WTC11 (cell line): ENCODE measurements at regions not wholly inside any gene's neighbourhood (a gene's known extent, or its start where the extent isn't known, plus 50 kb on each side); places are given as distances from the start of the nearest gene placed in this dataset.

Experiments used
- ATAC-seq: fragments of 200-7000 bp; cut with Tn5 transposase; 2 replicates; pipeline ENCODE4 v1.10.0; 2021; ENCODE audit warnings: mild to moderate bottlenecking, moderate library complexity
- CTCF ChIA-PET: fragments of 300-600 bp; sonication (Branson Sonifier 250); formaldehyde crosslinking; loops from one replicate; lab custom pipeline; 2021; ENCODE audit warnings: antibody characterized with exemption; lab: Charles Lee
- POLR2A ChIA-PET: fragments of 350-600 bp; sonication (Branson Sonifier 250); formaldehyde crosslinking; loops from one replicate; lab custom pipeline; 2021; ENCODE audit warnings: antibody characterized with exemption; lab: Charles Lee
- DNase-seq: peaks from one replicate; pipeline ENCODE4 v3.0.0; 2021; ENCODE audit warnings: low spot score
- H3K27ac Mint-ChIP-seq: 2 replicates; pipeline ENCODE4 v1.8.0; 2021; ENCODE audit warnings: mixed read lengths
- H3K27me3 Mint-ChIP-seq: 2 replicates; pipeline ENCODE4 v1.8.0; 2021; ENCODE audit warnings: low read depth, mild to moderate bottlenecking, moderate library complexity, mixed read lengths
- H3K36me3 Mint-ChIP-seq: 2 replicates; pipeline ENCODE4 v1.8.0; 2021; ENCODE audit warnings: mixed read lengths
- H3K4me1 Mint-ChIP-seq: 2 replicates; pipeline ENCODE4 v1.8.0; 2022; ENCODE audit warnings: mixed read lengths
- H3K4me3 Mint-ChIP-seq: 2 replicates; pipeline ENCODE4 v1.8.0; 2021; ENCODE audit warnings: mild to moderate bottlenecking, moderate library complexity, mixed read lengths
- H3K9me3 Mint-ChIP-seq: 2 replicates; pipeline ENCODE4 v1.8.0; 2021; ENCODE audit warnings: mixed read lengths
- ATF1 ChIP-seq: sonication (generic); formaldehyde crosslinking; IDR thresholded peaks from 2 replicates; pipeline ENCODE4 v1.8.1; 2023; ENCODE audit warnings: mild to moderate bottlenecking, moderate library complexity, missing genetic modification reagents
- ATF3 ChIP-seq: sonication (generic); formaldehyde crosslinking; conservative IDR thresholded peaks from 2 replicates; pipeline ENCODE4 v1.8.1; 2022; ENCODE audit warnings: mild to moderate bottlenecking, missing genetic modification reagents
- ELF4 ChIP-seq: sonication (generic); formaldehyde crosslinking; IDR thresholded peaks from 2 replicates; pipeline ENCODE4 v1.8.1; 2022; ENCODE audit warnings: low read depth, mild to moderate bottlenecking, moderate library complexity, missing genetic modification reagents
- GTF2I ChIP-seq: fragments of 250-450 bp; sonication (Bioruptor Pico); conservative IDR thresholded peaks from 2 replicates; pipeline ENCODE4 v1.4.0; 2021; ENCODE audit warnings: mild to moderate bottlenecking
- IRF1 ChIP-seq: sonication (generic); formaldehyde crosslinking; IDR thresholded peaks from 2 replicates; pipeline ENCODE4 v1.8.0; 2023; ENCODE audit warnings: missing genetic modification reagents
- IRF2 ChIP-seq: sonication (generic); formaldehyde crosslinking; IDR thresholded peaks from 2 replicates; pipeline ENCODE4 v1.8.0; 2022; ENCODE audit warnings: low read depth, missing genetic modification reagents, borderline replicate concordance
- NR3C1 ChIP-seq: sonication (generic); formaldehyde crosslinking; conservative IDR thresholded peaks from 2 replicates; pipeline ENCODE4 v1.8.1; 2023; ENCODE audit warnings: low read depth, mild to moderate bottlenecking, missing genetic modification reagents
- TEAD4 ChIP-seq: sonication (generic); formaldehyde crosslinking; IDR thresholded peaks from 2 replicates; pipeline ENCODE4 v1.8.0; 2022; ENCODE audit warnings: mild to moderate bottlenecking, missing genetic modification reagents
- ZMAT4 ChIP-seq: fragments of 250-450 bp; sonication (Bioruptor Pico); IDR thresholded peaks from 2 replicates; pipeline ENCODE4 v1.9.0; 2021; ENCODE audit warnings: mild to moderate bottlenecking
- ZNF219 ChIP-seq: sonication (generic); formaldehyde crosslinking; IDR thresholded peaks from 2 replicates; pipeline ENCODE4 v1.8.0; 2023; ENCODE audit warnings: missing genetic modification reagents, mild to moderate bottlenecking, borderline replicate concordance
- ZNF532 ChIP-seq: fragments of 250-450 bp; sonication (Bioruptor Pico); IDR thresholded peaks from 2 replicates; pipeline ENCODE4 v1.9.0; 2021; ENCODE audit warnings: mild to moderate bottlenecking, borderline replicate concordance
- TF ChIP-seq, protein P1 (sequence below): fragments of 250-450 bp; sonication (Bioruptor Pico); IDR thresholded peaks from 2 replicates; pipeline ENCODE4 v2.1.2; 2022; ENCODE audit warnings: mild to moderate bottlenecking, moderate library complexity
- TF ChIP-seq, protein P2 (sequence below): fragments of 200-600 bp; IDR thresholded peaks from 2 replicates; pipeline ENCODE4 v1.8.0; 2022; ENCODE audit warnings: antibody characterized with exemption
- TF ChIP-seq, protein P3 (sequence below): sonication (generic); formaldehyde crosslinking; IDR thresholded peaks from 2 replicates; pipeline ENCODE4 v1.8.0; 2023; ENCODE audit warnings: missing genetic modification reagents, mild to moderate bottlenecking, borderline replicate concordance
- TF ChIP-seq, protein P4 (sequence below): sonication (generic); formaldehyde crosslinking; IDR thresholded peaks from 2 replicates; pipeline ENCODE4 v1.8.1; 2022; ENCODE audit warnings: low read depth, mild to moderate bottlenecking, moderate library complexity, missing genetic modification reagents, borderline replicate concordance
- TF ChIP-seq, protein P5 (sequence below): sonication (generic); formaldehyde crosslinking; IDR thresholded peaks from 2 replicates; pipeline ENCODE4 v1.8.0; 2022; ENCODE audit warnings: mild to moderate bottlenecking, missing genetic modification reagents

- TF ChIP-seq, protein P1, sequence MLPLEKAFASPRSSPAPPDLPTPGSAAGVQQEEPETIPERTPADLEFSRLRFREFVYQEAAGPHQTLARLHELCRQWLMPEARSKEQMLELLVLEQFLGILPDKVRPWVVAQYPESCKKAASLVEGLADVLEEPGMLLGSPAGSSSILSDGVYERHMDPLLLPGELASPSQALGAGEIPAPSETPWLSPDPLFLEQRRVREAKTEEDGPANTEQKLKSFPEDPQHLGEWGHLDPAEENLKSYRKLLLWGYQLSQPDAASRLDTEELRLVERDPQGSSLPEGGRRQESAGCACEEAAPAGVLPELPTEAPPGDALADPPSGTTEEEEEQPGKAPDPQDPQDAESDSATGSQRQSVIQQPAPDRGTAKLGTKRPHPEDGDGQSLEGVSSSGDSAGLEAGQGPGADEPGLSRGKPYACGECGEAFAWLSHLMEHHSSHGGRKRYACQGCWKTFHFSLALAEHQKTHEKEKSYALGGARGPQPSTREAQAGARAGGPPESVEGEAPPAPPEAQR = no peak
- no peak for TF ChIP-seq ELF4 (CRISPR knock-in tag)
- TF ChIP-seq, all 79 proteins: peak for 4
Observed at GRCh38 chrY:19567051-19567921, 177.2 kb downstream of the KDM5D start (continued).

- CTCF ChIA-PET = no interaction called here
- DNase-seq (no peak), ATAC-seq (no peak)
- POLR2A ChIA-PET = no interaction called here
- H3K27me3 Mint-ChIP-seq = peaks cover 4% of the 10 kb centered on the region; the same call in 1 of the 2 replicates
- H3K4me3 Mint-ChIP-seq = no peak overlapping the region
- H3K36me3 Mint-ChIP-seq = no peaks in the 10 kb centered on the region; the same call in 1 of the 2 replicates
- H3K9me3 Mint-ChIP-seq = peaks cover 7% of the 10 kb centered on the region
- TF ChIP-seq, protein P2, sequence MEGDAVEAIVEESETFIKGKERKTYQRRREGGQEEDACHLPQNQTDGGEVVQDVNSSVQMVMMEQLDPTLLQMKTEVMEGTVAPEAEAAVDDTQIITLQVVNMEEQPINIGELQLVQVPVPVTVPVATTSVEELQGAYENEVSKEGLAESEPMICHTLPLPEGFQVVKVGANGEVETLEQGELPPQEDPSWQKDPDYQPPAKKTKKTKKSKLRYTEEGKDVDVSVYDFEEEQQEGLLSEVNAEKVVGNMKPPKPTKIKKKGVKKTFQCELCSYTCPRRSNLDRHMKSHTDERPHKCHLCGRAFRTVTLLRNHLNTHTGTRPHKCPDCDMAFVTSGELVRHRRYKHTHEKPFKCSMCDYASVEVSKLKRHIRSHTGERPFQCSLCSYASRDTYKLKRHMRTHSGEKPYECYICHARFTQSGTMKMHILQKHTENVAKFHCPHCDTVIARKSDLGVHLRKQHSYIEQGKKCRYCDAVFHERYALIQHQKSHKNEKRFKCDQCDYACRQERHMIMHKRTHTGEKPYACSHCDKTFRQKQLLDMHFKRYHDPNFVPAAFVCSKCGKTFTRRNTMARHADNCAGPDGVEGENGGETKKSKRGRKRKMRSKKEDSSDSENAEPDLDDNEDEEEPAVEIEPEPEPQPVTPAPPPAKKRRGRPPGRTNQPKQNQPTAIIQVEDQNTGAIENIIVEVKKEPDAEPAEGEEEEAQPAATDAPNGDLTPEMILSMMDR = no peak
- TF ChIP-seq, protein P3, sequence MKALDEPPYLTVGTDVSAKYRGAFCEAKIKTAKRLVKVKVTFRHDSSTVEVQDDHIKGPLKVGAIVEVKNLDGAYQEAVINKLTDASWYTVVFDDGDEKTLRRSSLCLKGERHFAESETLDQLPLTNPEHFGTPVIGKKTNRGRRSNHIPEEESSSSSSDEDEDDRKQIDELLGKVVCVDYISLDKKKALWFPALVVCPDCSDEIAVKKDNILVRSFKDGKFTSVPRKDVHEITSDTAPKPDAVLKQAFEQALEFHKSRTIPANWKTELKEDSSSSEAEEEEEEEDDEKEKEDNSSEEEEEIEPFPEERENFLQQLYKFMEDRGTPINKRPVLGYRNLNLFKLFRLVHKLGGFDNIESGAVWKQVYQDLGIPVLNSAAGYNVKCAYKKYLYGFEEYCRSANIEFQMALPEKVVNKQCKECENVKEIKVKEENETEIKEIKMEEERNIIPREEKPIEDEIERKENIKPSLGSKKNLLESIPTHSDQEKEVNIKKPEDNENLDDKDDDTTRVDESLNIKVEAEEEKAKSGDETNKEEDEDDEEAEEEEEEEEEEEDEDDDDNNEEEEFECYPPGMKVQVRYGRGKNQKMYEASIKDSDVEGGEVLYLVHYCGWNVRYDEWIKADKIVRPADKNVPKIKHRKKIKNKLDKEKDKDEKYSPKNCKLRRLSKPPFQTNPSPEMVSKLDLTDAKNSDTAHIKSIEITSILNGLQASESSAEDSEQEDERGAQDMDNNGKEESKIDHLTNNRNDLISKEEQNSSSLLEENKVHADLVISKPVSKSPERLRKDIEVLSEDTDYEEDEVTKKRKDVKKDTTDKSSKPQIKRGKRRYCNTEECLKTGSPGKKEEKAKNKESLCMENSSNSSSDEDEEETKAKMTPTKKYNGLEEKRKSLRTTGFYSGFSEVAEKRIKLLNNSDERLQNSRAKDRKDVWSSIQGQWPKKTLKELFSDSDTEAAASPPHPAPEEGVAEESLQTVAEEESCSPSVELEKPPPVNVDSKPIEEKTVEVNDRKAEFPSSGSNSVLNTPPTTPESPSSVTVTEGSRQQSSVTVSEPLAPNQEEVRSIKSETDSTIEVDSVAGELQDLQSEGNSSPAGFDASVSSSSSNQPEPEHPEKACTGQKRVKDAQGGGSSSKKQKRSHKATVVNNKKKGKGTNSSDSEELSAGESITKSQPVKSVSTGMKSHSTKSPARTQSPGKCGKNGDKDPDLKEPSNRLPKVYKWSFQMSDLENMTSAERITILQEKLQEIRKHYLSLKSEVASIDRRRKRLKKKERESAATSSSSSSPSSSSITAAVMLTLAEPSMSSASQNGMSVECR (CRISPR knock-in tag) = no peak
- TF ChIP-seq ZMAT4 (CRISPR knock-in tag) (no peak), TEAD4 (CRISPR knock-in tag) (no peak), ATF3 (CRISPR knock-in tag) (no peak), NR3C1 (CRISPR knock-in tag) (no peak), ZNF532 (CRISPR knock-in tag) (no peak), ZNF219 (CRISPR knock-in tag) (no peak), IRF2 (no peak), GTF2I (CRISPR knock-in tag) (no peak), ELF4 (CRISPR knock-in tag) (no peak), IRF1 (CRISPR knock-in tag) (no peak), ATF1 (CRISPR knock-in tag) (no peak)
- TF ChIP-seq, protein P4, sequence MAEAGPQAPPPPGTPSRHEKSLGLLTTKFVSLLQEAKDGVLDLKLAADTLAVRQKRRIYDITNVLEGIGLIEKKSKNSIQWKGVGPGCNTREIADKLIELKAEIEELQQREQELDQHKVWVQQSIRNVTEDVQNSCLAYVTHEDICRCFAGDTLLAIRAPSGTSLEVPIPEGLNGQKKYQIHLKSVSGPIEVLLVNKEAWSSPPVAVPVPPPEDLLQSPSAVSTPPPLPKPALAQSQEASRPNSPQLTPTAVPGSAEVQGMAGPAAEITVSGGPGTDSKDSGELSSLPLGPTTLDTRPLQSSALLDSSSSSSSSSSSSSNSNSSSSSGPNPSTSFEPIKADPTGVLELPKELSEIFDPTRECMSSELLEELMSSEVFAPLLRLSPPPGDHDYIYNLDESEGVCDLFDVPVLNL = no peak
- TF ChIP-seq, protein P5, sequence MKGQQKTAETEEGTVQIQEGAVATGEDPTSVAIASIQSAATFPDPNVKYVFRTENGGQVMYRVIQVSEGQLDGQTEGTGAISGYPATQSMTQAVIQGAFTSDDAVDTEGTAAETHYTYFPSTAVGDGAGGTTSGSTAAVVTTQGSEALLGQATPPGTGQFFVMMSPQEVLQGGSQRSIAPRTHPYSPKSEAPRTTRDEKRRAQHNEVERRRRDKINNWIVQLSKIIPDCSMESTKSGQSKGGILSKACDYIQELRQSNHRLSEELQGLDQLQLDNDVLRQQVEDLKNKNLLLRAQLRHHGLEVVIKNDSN (CRISPR knock-in tag) = no peak
- TF ChIP-seq, all 79 proteins: peak for 0
- no peak overlapping the region for H3K27ac Mint-ChIP-seq
- H3K4me1 Mint-ChIP-seq = no peaks in the 10 kb centered on the region
Observed at GRCh38 chrY:19559161-19559560, 185.4 kb downstream of the KDM5D start.
